CD4-positive, alpha-beta T cell treated with Interleukin-15 for 1 hour (primary cell): ENCODE measurements at regions not wholly inside any gene's neighbourhood (a gene's known extent, or its start where the extent isn't known, plus 50 kb on each side); places are given as distances from the start of the nearest gene placed in this dataset.
A peak's percentile ranks its signal among the peaks of the same experiment; 100 is the strongest.
"Not testable (repeated sequence)": the region's sequence is repeated elsewhere in the genome, so short reads cannot be mapped to it uniquely, and the experiment has no call there.

Experiments used
- DNase-seq: peaks from one replicate; pipeline ENCODE4 v3.0.0-alpha.2; 2020

- no peak for DNase-seq
Observed at GRCh38 chr9:99488131-99489059, 266.3 kb downstream of the SEC61B start.

GRCh38 chr9:99489060-99489413 is 267.0 kb downstream of the SEC61B start:
- DNase-seq = no peak

- DNase-seq = no peak
Observed at GRCh38 chr9:99490729-99491128, 268.6 kb downstream of the SEC61B start.

- no peak for DNase-seq
Observed at GRCh38 chr9:99491408-99492158, 269.5 kb downstream of the SEC61B start.

GRCh38 chr9:99497641-99498040 is 275.6 kb downstream of the SEC61B start:
- no peak for DNase-seq

- DNase-seq = not testable (repeated sequence)
Observed at GRCh38 chr9:99498979-99499378, 276.9 kb downstream of the SEC61B start.

- no peak for DNase-seq
Observed at GRCh38 chr9:99505936-99506335, 283.9 kb downstream of the SEC61B start.

- no peak for DNase-seq
Observed at GRCh38 chr9:99506747-99507348, 284.8 kb downstream of the SEC61B start.

GRCh38 chr9:99509065-99509745 is 287.1 kb downstream of the SEC61B start:
- DNase-seq = no peak

- DNase-seq = no peak
Observed at GRCh38 chr9:99509900-99510535, 287.9 kb downstream of the SEC61B start.

- DNase-seq = no peak
Observed at GRCh38 chr9:99511723-99512122, 289.6 kb downstream of the SEC61B start.

GRCh38 chr9:99513441-99514112 is 291.5 kb downstream of the SEC61B start:
- DNase-seq = no peak

GRCh38 chr9:99515093-99515492 is 293.0 kb downstream of the SEC61B start:
- peak; percentile 36 for DNase-seq

GRCh38 chr9:99515895-99516656 is 294.0 kb downstream of the SEC61B start:
- DNase-seq = no peak

GRCh38 chr9:99516657-99517049 is 294.6 kb downstream of the SEC61B start:
- peak; percentile 26 for DNase-seq

- DNase-seq = no peak
Observed at GRCh38 chr9:99523838-99524237, 297.8 kb upstream of the NR4A3 start.

- no peak for DNase-seq
Observed at GRCh38 chr9:99531313-99531712, 290.4 kb upstream of the NR4A3 start.

- no peak for DNase-seq
Observed at GRCh38 chr9:99533421-99533820, 288.3 kb upstream of the NR4A3 start.

GRCh38 chr9:99537996-99538395 is 283.7 kb upstream of the NR4A3 start:
- no peak for DNase-seq

- DNase-seq = no peak
Observed at GRCh38 chr9:99544526-99544925, 277.2 kb upstream of the NR4A3 start.

GRCh38 chr9:99549441-99549840 is 272.2 kb upstream of the NR4A3 start:
- DNase-seq = no peak
